H1 (cell line): ENCODE measurements at regions not wholly inside any gene's neighbourhood (a gene's known extent, or its start where the extent isn't known, plus 50 kb on each side); places are given as distances from the start of the nearest gene placed in this dataset.

Experiments
- GABPA ChIP-seq: IDR thresholded peaks from 2 replicates; pipeline ENCODE4 v1.6.1; 2011; ENCODE audit warnings: mild to moderate bottlenecking, low read length, moderate library complexity, borderline replicate concordance; ENCODE audit not compliant: insufficient read depth
- KDM1A ChIP-seq: fragments of 200-600, 300-600 bp; sonication (generic); IDR thresholded peaks from 2 replicates; pipeline ENCODE4 v1.7.1; 2016; ENCODE audit warnings: mild to moderate bottlenecking, low read length, borderline replicate concordance
- RAD21 ChIP-seq, 2 experiments: IDR thresholded peaks in 1 of 2; conservative IDR thresholded peaks in 1 of 2; 2 replicates each; pipeline ENCODE4 v1.6.1; 2011; ENCODE audit warnings: low read depth in 2 of 2, low read length in 2 of 2, improper control_type of control experiment in 1 of 2, inconsistent platforms in 1 of 2, mild to moderate bottlenecking in 1 of 2, moderate library complexity in 1 of 2
- ZNF274 ChIP-seq: IDR thresholded peaks from 2 replicates; pipeline ENCODE4 v1.7.0; 2012; ENCODE audit warnings: low read length, borderline replicate concordance; ENCODE audit errors: extremely low read depth

DNA sequence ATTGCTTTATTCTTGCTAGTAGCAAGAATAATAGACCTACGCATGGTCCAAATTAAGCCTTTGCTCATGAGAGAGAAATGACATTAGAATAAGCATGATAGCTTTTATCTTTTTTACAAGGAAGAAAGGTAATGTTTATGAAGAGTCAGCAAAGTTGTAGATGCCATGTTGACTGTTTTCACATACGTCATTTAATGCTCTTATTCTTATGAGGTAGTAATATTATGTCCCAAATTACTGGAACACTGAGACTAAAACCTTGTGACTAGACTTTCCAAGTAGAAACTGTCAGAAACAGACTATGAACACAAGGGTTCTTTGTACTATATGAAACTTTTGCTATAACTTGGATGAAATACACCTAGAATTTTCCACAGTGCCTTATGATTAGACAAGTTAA, 552.8 kb upstream of the SLC8A1 start (continued):
- TF ChIP-seq KDM1A (no peak), ZNF274 (no peak), RAD21 (IDR thresholded peaks at IDR 0.05 in 1 of 2, conservative IDR thresholded peaks at IDR 0.05 in 1 of 2; ENCODE audit: low read depth in 2 of 2, low read length in 2 of 2) (no peak), GABPA (no peak)
